Stimulated activated CD8-positive, alpha-beta memory T cell treated with anti-CD3 and anti-CD28 coated beads, Interleukin-4, amount 100 ng/mL, for 48 hours (primary cell): ENCODE measurements at regions not wholly inside any gene's neighbourhood (a gene's known extent, or its start where the extent isn't known, plus 50 kb on each side); places are given as distances from the start of the nearest gene placed in this dataset.

Source experiments
- DNase-seq: peaks from one replicate; pipeline ENCODE4 v3.0.0-alpha.2; 2020

DNA sequence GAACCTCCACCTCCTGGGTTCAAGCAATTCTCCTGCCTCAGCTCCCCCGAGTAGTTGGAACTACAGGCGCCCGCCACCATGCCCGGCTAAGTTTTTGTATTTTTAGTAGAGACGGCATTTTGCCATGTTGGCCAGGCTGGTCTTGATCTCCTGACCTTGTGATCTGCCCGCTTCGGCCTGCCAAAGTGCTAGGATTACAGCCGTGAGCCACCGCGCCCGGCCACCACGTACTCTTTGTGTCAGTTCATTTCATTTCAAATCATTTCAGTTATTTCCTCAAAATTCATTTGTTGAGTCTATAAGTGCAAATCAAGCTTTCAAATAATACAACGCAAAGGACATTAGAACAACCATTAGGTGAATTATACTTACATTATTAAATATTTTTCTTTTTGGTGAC is 943.8 kb downstream of the TYW1 start:
- DNase-seq: no peak

DNA sequence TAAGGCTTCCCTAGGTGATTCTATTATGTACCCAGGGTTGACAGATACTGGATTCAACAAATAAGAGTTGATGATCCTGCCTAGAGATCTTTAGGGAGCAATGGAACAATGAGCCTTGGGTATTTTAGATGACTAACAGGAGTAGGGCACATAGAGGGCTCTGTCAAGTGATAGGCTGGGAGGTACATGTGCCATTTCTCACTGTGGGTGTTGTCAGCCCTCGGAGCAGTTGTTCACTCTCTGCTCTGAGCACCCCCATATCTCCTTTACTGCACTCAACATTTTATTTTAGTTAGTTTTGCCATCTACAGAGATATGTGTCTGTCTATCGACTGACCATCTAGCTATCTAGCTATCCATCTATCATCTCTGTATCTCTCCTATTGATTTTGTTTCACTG is 950.6 kb downstream of the TYW1 start:
- no peak for DNase-seq

DNA sequence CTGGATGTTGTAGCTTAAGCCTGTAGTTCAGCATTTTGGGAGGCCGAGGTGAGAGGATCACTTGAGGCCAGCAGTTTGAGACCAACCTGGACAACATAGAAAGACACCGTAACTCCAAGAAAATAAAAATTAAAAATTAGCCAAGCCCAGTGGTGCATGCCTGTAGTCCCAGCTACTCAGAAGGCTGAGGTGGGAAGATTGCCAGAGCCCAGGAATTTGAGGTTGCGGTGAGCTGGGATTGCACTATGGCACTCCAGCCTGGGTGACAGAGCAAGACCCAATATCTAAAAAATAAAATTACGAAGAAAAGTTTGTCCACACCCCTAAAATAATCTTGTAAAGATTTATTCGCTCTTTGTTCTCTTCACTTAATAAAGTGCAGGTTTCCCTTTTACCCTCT is 951.0 kb downstream of the TYW1 start:
- no peak for DNase-seq

DNA sequence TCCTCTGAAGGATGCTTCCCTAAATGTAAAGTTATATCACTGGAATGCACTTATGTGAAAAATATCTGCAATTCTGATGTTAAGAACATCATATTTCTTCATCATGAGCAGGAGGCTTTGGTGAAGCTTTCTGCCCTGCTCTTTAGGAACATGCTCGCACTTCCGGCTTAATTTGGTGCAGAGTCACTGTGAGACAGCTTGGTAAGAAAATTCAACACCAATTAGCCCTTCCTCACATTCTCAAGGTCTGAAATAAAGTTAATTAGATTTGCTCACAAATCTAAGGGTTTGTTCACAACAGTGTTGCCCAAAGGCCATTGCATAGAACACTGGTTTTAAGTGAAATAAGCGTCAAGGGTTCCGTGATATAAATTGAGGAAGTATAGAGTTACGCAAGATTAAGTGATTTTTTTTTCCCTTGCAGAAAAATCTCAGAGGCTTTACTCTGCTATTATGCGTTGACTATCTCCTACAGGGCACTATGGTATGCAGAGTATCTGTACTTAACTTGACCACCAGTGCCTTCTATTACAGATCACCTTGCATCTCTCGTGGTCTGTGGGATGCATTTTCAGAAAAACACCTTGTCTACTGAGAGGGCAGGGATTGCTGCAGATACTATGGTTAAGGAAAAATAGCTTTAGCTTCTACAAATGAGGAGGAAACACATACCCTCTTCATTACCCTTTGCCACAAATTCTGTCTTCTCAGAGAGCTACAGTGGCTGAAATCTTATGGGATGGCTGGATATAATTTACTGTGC is 953.9 kb downstream of the TYW1 start:
- no peak for DNase-seq

DNA sequence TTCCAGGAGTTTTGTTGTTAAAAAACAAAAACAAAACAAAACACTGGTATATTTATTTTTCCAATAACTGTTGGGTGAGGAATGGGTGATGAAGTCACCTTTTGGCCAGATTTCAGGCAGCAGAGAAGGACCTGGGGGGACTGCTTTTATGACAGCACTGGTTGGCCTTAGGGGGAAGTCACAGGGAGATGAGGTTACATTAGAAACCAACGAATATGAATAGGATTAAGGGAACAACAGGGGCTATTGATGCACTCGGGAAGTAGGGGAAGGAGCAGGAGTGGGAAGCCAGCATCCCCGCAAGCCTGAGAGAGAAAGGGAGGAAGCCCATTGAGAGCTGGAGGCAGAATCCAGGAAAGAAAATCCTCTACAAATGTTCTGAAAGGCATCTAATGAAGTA is 958.4 kb downstream of the TYW1 start:
- DNase-seq: no peak

DNA sequence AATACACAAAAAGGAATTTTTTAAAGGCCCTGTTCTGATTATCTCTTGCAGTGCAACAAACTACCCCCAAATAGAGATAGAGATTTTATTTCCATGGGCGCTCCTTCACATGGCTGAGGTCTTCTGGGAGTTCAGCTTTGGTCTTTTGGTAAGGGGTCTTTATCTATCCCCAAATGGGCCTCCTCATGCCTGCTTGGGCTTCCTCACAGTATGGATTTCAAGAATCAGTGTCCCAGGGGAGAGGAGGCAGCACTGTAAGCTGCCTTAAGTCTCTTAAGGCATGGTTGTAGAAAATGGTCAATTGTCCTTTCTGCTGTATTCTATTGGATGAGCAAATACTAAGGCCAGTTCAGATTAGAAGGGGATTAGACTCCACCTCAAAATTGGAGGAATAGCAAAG is 966.2 kb downstream of the TYW1 start:
- no peak for DNase-seq

DNA sequence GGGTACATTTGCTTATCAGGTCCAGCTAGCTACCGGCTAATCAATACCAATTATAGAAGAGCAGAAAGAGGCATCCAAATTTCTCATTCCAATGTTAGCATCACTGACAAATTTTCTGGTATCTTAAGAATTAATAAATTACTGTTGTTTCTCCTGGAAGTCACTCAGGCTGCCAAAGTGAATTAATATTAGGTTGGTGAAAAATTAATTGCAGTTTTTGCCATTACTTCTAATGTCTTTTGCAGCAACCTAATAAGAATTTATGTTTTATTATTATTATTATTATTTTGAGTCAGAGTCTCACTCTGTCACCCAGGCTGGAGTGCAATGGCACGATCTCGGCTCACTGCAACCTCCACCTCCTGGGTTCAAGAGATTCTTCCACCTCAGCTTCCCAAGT is 979.9 kb downstream of the TYW1 start:
- DNase-seq: no peak

DNA sequence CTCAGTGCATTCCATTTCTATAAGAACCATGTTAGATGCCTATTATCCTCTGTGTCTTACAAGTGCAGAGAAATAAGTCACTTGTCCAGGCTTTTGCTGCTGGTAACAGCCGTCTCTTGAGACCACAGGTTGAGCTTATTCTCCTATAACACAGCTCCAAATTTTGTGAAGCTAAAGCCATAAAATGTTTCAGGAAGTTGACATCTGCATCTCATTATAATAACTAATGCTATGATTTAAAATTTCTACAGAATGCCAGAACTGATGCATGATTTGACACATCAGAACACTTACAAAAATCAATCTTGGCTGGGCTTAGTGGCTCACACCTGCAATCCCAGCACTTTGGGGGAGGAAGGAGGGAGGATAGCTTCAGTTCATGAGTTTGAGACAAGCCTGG is 986.9 kb downstream of the TYW1 start:
- no peak for DNase-seq

DNA sequence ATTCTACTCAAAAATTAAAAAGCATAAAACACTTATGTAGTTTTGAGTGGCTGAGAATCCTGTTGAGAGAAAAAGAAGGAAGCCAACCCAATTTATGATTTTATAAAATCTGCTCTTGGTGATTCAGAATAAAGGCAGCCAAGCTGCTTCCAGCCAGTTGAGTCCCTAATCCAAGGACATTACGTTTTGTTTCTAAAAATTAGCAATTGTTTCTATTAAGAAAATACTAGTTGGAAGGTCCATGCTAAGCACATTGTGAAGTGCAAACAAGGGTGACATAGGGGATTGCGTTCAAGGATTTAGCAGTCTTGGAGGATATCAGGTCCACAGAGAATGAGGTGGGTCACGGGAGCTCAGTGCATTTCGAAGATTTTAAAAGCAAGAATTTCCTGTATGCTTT is 987.7 kb downstream of the TYW1 start:
- DNase-seq: no peak

DNA sequence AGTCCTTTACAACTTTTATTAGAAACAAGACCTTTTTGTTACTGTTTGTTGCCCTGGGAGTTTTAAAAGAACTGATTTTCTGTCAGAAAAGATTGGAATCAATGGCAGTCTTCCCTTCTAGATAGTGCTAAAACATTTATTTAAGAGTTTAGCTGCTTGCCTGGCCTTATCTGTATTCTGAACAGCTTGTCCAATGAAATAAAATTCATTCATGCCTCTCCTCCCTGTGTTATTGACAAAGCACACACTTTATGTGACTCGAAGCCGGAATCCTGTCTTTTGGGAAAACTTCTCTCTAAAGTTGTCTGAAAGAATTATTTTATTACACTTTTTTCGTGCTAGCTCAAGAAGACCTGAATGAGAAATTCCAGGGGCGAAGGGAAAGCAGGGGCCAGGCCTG is 992.5 kb downstream of the TYW1 start:
- no peak for DNase-seq

DNA sequence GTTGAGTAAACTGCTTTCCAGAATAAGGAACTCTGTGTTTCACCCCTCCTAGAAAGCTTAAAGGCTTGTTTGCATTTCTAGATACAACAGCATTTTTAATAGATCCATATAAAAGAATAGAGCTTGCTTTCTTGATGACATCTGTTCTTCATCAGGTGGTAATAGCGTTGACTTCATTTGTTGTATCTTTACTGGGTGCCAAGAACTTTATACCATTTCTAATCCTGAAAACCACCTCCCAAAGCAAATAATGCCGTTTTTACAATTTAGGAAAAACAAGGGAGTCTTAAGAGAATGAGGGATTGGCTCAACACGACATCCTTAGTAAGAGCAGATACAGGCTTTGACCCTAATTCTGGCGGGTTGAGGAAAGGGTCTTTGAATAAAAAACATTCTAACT is 993.4 kb downstream of the TYW1 start:
- no peak for DNase-seq

DNA sequence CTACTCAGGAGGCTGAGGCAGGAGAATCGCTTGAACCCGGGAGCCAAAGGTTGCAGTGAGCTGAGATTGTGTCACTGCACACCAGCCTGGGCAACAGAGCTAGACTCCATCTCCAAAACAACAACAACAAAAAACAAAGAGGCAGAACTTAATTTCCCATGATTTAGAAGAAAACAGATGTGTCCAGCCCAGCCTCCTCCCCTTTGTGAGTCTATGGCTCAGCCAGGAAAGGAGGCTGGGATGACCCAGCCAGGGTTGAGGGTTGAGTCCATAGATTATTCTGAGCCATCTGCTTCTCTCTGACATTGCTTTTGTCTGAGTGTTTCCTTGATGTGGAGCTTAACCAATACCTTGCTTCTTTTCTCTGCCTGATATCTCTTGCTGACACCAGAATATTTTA is 994.1 kb downstream of the TYW1 start:
- no peak for DNase-seq

DNA sequence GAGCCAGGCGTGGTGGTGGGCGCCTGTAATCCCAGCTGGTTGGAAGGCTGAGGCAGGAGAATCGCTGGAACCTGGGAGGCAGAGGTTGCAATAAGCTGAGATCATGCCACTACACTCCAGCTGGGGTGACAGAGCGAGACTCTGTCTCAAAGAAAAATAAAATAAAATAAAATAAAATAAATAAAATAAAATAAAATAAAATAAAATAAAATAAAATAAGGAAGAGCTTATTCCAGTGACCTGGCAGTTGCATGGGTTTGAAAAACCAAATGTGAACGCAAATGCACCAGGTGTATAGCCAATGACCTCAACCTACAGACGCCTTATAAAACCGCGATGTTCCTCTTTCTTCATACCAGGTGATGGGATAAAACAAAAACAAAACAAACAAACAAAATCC is 995.7 kb downstream of the TYW1 start:
- no peak for DNase-seq

DNA sequence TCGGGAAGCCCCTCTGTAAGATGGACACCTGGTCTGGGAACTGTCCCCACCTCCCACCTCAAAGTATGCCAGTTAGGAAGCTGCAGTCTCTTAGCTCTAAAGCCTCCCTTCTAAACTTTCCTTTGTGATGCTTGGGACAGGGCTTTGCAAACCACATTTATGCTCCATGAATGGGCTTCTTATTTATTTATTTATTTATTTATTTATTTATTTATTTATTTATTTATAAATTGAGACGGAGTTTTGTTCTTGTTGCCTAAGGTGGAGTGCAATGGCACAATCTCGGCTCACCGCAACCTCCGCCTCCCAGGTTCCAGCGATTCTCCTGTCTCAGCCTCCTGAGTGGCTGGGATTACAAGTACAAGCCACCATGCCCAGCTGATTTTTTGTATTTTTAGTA is 1009.4 kb downstream of the TYW1 start:
- DNase-seq: no peak

DNA sequence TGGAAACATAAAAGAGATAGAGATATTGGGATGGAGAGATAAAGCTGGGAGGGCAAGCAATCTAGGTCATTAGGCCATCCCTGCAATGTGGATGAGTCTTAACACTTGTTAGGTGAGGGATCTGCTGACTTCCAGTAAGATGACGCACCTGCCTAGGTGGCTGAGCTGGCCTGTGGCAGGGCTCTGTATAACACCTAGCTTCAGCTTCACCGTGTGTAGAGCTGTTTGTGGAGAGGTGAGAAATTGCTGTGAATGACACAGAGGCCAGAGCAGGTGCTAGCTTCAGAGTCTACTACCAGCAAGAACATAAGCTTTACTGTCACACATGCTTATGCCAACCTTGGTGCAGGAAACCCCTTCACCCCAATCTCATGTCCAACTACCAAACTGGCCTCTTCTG is 1010.0 kb downstream of the TYW1 start:
- no peak for DNase-seq

DNA sequence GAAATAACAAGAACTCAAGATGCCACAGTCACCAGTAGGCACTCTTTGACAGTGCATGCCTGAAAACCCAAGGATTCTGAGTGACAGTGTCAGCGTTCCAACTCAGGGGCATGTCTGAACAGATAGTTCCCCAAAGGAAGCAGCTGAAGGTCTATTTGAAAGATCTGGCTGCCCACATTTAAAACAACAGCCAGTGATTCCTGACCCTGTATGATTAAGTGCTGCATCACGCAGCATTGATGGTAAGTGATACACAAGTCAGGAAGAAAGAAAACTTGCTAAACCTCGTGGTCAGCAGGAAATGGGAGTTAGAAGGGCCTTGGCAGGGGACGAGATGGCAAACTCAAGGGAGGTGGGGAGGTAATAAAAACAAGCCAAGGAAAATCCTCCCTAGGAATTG is 1013.1 kb downstream of the TYW1 start:
- no peak for DNase-seq

DNA sequence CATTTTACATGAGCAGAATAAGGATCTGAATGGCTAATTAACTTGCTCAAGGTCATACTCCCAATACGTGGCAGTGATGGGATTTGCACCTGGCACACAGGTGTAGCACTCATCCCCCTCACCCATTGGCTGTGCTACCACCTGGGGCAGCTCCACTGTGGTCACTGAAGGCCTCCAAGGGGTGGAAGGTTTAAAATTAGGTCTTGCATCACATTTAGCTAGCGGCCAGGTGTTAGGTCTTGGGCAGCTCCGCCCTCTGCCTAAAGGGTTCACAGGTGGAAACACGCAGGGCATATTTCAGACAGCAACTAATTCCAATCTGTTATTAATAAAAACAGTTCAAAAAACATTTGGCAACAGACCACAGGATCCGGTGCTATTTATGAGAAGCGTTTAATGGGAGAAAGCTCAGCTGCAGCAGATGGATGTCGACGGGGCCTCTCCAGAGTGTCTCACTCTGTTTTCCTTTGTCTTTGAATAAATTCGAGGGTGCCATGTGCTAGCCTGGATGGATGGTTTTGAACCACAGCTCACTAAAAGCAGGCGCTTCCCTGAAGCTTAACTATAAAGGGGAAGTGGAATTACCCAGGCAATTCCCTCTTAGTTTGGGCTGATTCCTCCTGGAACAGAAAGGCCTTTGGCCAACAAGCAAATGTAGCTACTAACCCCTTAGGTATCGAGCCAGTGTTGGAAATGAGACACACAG is 1017.6 kb downstream of the TYW1 start:
- DNase-seq: no peak

DNA sequence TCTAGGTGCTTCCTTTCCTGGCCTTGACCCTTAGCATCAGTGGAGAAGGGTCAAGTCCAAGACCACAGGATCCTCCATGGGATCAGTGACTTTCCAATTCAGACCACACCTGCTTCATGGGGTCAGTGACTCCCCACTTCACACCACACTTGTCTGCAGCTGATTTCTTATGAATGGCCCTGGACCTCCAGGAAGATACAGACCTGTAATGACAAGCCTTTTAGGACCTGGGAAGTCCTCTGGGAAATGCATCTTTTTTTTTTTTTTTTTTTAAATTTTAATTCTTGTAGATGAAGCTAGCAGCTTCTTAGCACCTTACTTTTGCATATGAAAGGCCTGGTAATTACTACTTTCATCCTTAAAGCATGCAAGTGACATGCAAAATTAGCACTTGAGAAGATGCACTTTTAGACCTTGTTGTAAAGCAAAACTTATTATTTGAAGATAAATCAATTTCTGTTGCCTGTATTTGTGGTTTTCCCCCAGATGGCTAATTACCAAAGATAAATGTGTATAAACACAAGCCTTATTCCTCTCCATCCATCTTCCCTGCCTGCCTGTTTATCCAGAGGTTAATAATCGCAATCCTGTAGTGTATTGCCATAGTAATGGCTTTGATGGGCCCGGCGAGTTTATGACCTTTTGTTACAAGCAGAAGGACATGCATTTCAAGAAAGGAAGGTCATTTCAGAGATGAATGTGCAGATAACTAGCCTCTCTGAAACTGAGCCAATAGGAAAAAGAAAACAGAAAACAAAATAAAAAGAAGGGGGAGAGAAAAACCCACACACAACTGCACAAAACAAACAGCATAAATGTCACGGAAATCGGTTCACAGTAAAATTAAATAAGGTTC is 1018.7 kb downstream of the TYW1 start:
- no peak for DNase-seq

DNA sequence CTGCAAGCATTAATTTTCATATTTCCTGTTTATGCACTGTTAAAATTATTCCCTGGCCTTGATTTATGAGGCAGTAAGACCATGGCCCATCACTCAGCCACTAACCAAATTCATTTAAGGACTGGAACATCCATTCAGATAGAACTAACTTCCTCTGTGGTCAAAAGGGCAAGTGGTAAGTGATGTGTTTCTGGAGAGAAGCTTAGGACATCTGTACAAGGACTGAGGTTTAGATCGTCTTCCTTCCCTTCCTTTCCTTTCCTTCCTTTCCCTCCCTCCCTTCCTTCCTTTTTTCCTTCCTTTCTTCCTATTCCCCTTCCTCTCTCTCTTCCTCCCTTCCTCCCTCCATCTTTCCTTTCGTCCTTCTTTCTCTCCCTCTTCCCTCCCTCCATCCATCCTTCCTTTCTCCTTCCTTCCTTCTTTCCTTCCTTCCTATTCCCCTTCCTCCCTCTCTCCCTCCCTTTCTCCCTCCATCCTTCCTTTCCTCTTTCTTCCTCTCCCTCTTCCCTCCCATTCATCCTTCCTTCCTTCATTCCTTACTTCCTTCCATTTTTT is 1019.4 kb downstream of the TYW1 start:
- DNase-seq: no peak

DNA sequence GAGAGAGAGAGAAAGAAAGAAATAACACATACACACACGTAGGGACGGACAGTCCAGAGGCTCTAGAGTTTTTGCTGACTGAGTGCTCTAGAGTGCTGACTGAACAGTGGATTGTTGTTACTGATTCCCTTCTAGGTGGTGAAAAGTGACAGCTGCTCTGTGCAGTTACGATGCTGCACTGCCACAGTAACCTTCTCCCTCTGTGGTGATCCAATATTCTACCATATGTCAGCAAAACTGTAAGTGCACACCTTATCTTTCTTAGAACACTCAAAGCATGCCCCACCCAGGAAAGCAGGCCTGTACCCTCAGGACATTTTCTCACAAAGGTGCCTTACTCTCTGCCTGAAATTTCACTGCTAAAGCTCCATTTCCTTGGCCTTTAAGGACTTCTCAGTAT is 1023.5 kb downstream of the TYW1 start:
- no peak for DNase-seq

DNA sequence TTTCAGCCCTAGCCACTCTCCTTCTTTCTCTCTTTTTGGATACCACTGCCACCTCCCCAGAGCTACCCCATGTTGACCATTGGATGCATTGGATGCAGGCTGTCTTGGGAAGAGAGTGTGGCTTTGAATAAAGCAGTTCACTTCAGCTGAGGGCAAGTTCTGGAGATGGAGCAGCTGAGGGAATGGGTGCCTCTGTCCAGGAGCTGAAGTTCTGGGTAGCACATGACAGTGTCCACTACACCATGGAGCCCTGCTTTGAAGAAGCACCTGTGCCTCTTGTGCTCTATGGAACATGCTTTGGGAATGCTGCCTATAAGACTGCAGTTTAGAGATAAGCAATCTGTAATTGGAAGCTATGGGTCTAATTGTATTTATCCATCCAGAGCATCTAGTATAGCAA is 1028.7 kb downstream of the TYW1 start:
- no peak for DNase-seq

DNA sequence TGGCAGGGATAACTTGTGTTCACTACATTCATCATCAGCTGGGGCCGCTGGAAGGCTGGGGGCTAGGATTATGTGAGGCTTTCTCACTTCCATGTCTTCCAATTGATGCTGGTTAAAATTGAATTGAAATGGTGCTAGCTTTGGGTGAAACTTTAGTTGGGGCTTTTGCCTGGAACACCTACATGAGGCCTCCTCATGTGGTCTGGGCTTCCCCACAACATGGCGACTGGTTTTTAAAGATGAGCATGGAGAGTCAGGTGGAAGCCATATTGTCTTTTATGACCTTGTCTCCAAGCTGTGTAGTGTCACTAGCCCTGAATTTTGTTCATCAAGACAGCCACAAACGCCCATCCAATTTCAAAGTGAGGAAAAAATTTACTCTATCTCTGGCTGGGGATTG is 1033.9 kb downstream of the TYW1 start:
- DNase-seq: no peak

DNA sequence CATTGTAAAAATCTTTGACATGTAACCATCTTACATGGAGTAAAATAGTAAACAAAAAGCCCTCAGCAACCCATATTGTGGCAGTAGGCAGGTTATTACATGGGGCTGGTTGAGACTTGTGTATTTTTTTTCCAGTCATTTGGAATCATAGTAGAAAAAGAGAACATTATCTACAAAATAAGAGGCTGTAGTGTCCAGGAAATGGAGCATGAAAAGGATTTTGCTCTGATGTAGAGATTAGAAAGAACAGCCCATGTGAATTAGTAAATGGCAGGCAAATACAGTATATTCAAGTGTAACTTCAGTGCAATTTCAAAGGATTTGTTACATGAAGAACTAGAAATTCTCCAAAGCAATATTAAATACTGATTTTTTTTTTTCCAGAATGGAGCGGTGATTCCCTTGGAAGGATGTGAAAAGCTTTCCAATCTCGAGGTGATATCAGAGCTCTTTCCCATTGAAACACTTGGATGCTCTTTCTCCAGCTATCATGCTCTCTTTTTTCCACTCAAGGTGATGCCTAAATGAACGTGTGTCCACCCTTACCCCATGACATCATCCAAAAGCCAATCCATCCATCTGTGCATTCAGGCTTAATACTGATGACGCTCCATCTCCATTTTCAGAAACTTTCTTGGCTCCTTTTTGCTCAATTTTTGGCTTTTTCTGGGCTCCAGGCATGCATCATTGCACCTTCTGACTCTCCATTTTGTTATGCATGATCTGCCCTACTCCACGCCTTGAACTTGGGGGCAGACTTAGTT is 1034.7 kb downstream of the TYW1 start:
- no peak for DNase-seq
